ENCODE measurements at regions not wholly inside any gene's neighbourhood (a gene's known extent, or its start where the extent isn't known, plus 50 kb on each side); places are given as distances from the start of the nearest gene placed in this dataset.
A peak's percentile ranks its signal among the peaks of the same experiment; 100 is the strongest.
"Not testable (repeated sequence)": the region's sequence is repeated elsewhere in the genome, so short reads cannot be mapped to it uniquely, and the experiment has no call there.

DNA sequence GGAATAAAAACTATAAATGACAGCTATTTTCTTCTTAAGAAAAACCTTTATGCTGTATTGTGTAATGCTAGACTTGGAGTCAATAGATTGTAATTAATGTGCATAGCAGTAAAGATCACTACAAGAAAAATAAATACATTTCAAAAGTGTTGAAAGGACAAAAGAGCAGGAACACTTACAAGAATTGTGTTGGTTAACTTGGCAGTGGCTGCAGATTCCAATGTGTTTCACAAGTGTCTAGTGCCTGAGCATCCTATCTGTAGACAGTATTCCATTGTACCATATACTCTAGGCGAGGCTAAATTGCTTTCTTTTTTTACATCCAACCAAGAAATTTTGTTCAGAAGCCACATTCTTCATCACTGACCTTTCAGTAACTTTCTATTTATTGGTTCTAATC lies 924.1 kb downstream of the EPHA7 start:
- DNase-seq = peak; percentile 72

GRCh38 chr6:92485487-92485886 lies 933.9 kb downstream of the EPHA7 start:
- DNase-seq = no peak

DNA sequence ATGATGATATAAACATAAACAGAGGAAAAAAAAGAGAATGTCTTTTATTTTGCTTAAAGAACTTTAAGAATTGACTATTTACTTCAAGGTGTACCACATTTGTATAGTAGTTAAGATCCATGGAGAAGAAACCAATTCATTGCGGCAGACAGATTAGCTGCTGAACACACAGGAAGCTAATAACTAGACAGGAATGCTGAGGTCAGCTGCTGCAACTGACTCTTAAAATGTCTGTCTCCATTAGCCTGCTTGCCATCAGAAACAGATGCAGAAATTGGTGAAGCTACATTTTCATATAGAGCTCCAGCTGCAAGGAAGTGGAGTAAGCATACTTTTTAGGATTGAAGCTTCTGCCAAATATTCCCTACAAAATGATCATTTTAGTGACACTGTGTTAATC lies 939.5 kb downstream of the EPHA7 start:
- DNase-seq = peak; percentile 35

GRCh38 chr6:92473056-92473455 lies 946.3 kb downstream of the EPHA7 start:
- DNase-seq = no peak

DNA sequence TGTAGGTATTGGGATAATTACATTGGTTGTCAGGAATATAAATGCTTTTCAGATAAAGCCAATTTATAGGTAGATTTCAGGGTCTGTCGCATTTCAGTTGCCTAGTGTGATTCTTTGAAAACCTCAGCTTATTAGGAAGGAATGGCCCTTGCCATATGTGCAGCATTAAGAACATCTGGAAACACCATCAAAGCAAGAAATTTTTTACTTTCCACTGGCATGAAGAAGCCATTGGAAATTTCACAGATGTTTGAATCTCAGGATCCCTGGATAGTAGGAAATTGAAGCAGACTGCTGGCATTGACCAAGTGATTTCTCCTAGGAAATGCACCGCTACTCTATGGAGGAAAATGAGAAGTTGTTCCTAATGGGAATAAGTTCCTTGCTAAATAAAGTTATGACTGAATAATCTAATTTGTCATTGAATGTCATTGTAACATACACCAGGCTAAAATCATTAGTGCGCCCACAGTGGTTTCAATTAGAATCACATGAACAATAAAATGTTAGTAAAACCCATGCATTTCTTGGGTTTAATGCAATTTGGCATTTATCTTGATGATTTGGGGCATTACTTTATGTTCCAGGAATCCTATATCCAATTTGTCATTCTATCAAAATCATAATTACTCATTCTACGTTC lies 950.1 kb downstream of the EPHA7 start:
- no peak for DNase-seq

- no peak for DNase-seq
Measured at GRCh38 chr6:92468066-92468465, 951.3 kb downstream of the EPHA7 start.

- DNase-seq = no peak
Measured at GRCh38 chr6:92460133-92460532, 959.2 kb downstream of the EPHA7 start.

GRCh38 chr6:92459606-92460005 lies 959.8 kb downstream of the EPHA7 start:
- no peak for DNase-seq

DNA sequence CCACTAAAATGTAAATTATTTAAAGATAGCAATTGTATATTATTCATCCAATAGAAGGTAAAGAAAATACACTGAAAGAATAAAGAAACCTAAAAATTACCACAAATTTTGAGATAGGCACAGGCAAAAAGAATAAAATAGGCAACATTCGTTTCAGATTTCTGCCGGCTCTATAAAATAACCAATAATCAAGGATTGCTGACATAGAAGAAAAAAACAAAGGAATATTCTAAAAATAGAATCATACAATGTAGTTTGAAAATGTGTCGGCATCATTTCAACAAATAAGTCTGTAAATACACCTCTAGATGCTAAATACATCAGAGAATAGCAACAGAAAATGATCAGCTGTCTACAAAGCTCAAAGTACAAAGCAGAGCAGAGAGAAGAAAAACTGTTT lies 973.3 kb downstream of the EPHA7 start:
- no peak for DNase-seq

GRCh38 chr6:92433911-92434310 lies 985.4 kb downstream of the EPHA7 start:
- no peak for DNase-seq

- DNase-seq = no peak
Measured at GRCh38 chr6:92431502-92431901, 987.9 kb downstream of the EPHA7 start.

- DNase-seq = no peak
Measured at GRCh38 chr6:92428448-92428847, 990.9 kb downstream of the EPHA7 start.

DNA sequence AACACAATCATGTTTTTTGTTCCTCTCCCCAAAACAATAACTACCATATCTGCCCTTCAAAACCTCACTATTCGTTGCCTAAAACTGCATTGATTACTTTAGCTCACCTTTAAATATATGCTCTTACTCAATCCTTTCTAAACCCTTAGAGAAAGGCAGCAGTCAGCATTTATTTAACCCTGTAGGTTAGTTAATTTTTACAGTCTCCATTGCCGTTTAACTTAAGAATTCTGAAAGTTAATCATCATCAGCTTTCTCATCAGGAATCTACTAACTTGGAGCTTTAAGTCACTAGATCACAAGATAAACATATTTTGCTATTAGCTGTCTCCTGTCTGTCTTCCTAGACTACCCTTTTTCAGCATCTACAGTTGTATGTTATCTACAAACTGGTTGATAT lies 991.9 kb downstream of the EPHA7 start:
- DNase-seq = no peak

- DNase-seq = no peak
Measured at GRCh38 chr6:92415656-92416055, 1003.7 kb downstream of the EPHA7 start.

- no peak for DNase-seq
Measured at GRCh38 chr6:92408350-92408749, 1011.0 kb downstream of the EPHA7 start.

DNA sequence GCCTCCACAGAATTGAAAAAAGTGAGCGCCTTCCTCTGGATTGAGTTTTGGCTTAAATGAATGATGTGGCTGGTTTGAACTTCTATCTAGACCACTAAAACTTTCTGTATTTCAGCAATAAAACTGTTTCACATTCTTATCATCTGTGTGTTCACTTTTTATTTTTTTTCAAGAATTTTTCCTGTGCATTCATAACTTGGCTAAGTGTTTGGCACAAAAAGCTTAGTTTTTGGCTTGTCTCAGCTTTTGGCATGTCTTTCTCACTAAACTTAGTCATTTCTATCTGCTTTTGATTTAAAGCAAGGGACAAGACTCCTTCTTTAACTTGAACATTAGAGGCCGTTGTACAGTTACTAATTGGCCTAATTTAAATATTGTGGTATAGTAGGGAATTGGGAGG lies 1015.1 kb downstream of the EPHA7 start:
- DNase-seq = peak; percentile 0

GRCh38 chr6:92399911-92400310 lies 1019.4 kb downstream of the EPHA7 start:
- no peak for DNase-seq

DNA sequence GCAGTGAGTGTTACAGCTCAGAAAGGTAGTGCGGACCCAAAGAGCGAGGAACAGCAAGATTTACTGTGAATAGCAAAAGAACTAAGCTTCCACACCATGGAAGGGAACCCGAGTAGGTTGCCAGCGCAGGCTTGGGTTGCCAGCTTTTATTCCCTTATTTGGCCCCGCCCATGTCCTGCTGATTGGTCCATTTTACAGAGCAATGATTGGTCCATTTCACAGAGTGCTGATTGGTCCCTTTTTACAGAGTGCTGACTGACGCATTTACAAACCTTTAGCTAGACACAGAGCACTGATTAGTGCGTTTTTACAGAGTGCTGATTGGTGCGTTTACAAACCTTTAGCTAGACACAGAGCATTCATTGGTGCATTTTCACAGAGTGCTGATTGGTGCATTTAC lies 1030.7 kb downstream of the EPHA7 start:
- not testable (repeated sequence) for DNase-seq

DNA sequence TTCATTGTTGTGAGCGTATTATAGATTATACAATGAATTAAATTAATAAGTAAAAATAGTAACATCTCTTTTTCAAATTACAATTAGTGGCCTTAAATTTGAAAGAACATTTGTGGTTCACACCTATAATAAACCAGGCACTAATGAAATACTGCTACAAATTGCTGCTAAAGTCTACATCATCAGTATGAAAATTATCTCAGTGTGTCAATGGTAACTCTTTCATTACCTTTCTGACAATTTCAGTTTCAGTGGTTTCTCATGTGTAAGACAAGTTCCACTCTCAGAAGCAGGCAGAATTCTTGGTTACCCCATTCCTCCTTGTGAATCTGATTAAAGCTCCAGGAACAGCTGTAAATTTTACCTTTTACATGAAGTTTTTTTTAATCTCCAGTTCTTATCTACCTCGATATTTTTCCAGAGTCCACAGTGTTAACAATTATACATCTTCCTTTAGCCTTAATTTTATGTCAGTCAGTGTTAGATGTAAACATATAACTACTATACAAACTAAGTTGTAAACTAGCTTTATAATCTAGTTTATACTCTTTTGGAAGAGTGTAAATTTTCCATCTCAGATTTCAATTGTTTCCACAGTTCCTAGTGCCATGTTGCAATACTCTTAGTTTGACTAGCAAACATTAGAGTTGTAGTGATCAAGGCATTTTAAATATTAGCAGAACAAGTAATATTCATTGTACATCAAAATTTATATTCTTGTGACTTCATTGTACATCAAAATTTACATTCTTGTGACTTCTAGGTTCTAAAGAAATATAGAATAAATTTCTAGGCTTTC lies 1038.4 kb downstream of the EPHA7 start:
- no peak for DNase-seq

- DNase-seq = no peak
Measured at GRCh38 chr6:92377137-92377536, 1042.2 kb downstream of the EPHA7 start.

DNA sequence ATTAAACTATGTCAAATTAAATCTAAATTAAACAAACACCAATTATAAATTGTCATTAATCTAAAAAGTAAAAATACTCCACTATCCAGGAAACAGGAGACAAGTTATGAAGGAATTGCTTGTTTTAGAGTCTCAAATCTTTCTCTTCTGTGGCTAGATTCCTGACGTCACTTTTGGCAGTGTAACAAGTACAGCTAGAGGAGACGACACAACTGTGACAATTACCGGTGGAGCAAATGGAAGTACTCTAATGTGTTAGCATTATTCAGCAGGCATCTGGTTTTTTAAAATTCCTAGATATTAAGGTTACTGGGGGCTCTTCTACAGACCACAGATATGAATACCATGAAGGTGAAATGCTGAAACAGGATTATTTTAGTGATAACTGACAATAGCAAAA lies 1042.7 kb downstream of the EPHA7 start:
- peak; percentile 7 for DNase-seq

GRCh38 chr6:92371211-92372208 lies 1047.8 kb downstream of the EPHA7 start:
- DNase-seq = no peak

DNA sequence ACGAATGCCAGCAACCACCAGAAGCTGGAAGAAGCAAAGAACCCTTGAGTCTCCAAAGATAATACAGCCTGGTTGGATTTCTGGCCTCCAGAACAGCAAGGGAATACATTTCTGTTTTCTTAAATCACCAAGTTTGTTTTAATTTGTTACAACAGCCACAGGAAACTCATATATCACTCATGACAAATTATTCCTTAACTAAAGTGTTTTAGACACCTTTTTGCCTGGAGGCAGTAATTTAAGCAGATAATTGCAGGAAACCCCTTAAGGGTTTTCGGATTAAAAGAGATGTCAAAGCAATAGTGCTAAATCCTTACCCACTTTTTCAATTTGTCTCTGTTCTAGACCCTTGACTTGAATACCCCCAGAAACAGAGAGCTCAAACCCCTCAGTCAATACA lies 1050.0 kb downstream of the EPHA7 start:
- no peak for DNase-seq

Data from fibroblast of skin of right biceps (primary cell).